Glutamatergic neuron (in vitro differentiated cells): ENCODE measurements at regions not wholly inside any gene's neighbourhood (a gene's known extent, or its start where the extent isn't known, plus 50 kb on each side); places are given as distances from the start of the nearest gene placed in this dataset.

Experiments used
- DNase-seq: peaks from one replicate; pipeline ENCODE4 v3.0.0; 2022
- H3K27ac Mint-ChIP-seq: one replicate; pipeline ENCODE4 v1.8.0; 2020; ENCODE audit warnings: mild to moderate bottlenecking, mixed read lengths, inconsistent platforms; ENCODE audit not compliant: unreplicated experiment
- H3K27me3 Mint-ChIP-seq: one replicate; pipeline ENCODE4 v1.8.0; 2020; ENCODE audit warnings: mild to moderate bottlenecking, moderate library complexity, mixed read lengths, inconsistent platforms; ENCODE audit not compliant: unreplicated experiment
- H3K36me3 Mint-ChIP-seq: one replicate; pipeline ENCODE4 v1.8.0; 2020; ENCODE audit warnings: mild to moderate bottlenecking, mixed read lengths, inconsistent platforms; ENCODE audit not compliant: unreplicated experiment
- H3K4me1 Mint-ChIP-seq: one replicate; pipeline ENCODE4 v1.8.0; 2020; ENCODE audit warnings: mild to moderate bottlenecking, low read depth, mixed read lengths, inconsistent platforms; ENCODE audit not compliant: unreplicated experiment
- H3K4me3 Mint-ChIP-seq: one replicate; pipeline ENCODE4 v1.8.0; 2020; ENCODE audit warnings: mild to moderate bottlenecking, mixed read lengths, inconsistent platforms; ENCODE audit not compliant: unreplicated experiment
- H3K9me3 Mint-ChIP-seq: one replicate; pipeline ENCODE4 v1.8.0; 2020; ENCODE audit warnings: mild to moderate bottlenecking, moderate library complexity, mixed read lengths, inconsistent platforms; ENCODE audit not compliant: unreplicated experiment
- CTCF ChIP-seq: fragments of 200-600 bp; sonication (generic); IDR thresholded peaks from one replicate; pipeline ENCODE4 v1.5.0; 2021; ENCODE audit not compliant: partially characterized antibody, unreplicated experiment

- TF ChIP-seq CTCF, result no peak
- Mint-ChIP-seq H3K27ac (no peak overlapping the region), H3K4me1 (no peaks in the 10 kb centered on the region), H3K36me3 (peaks cover 9% of the 10 kb centered on the region), H3K9me3 (no peaks in the 10 kb centered on the region), H3K4me3 (no peak overlapping the region), H3K27me3 (no peaks in the 10 kb centered on the region)
- no peak for DNase-seq
Observed at GRCh38 chr1:198809247-198809646, 170.4 kb downstream of the PTPRC start.

- Mint-ChIP-seq H3K9me3 (no peaks in the 10 kb centered on the region), H3K4me1 (no peaks in the 10 kb centered on the region), H3K36me3 (peaks cover 9% of the 10 kb centered on the region), H3K27me3 (no peaks in the 10 kb centered on the region), H3K4me3 (no peak overlapping the region), H3K27ac (no peak overlapping the region)
- no peak for TF ChIP-seq CTCF
- DNase-seq, result no peak
Observed at GRCh38 chr1:198811449-198811848, 172.6 kb downstream of the PTPRC start.

- no peaks in the 10 kb centered on the region for H3K27me3 Mint-ChIP-seq
- H3K36me3 Mint-ChIP-seq, result no peaks in the 10 kb centered on the region
- no peaks in the 10 kb centered on the region for H3K9me3 Mint-ChIP-seq
- H3K27ac Mint-ChIP-seq, result no peak overlapping the region
- DNase-seq, result no peak
- no peak overlapping the region for H3K4me3 Mint-ChIP-seq
- no peak for TF ChIP-seq CTCF
- H3K4me1 Mint-ChIP-seq, result no peaks in the 10 kb centered on the region
Observed at GRCh38 chr1:198823626-198824025, 184.8 kb downstream of the PTPRC start.

- no peak for TF ChIP-seq CTCF
- Mint-ChIP-seq H3K36me3 (no peaks in the 10 kb centered on the region), H3K27me3 (peaks cover 2% of the 10 kb centered on the region), H3K9me3 (no peaks in the 10 kb centered on the region), H3K27ac (no peak overlapping the region), H3K4me1 (no peaks in the 10 kb centered on the region), H3K4me3 (no peak overlapping the region)
- DNase-seq, result no peak
Observed at GRCh38 chr1:198825254-198825653, 186.4 kb downstream of the PTPRC start.

- Mint-ChIP-seq H3K27me3 (peaks cover 4% of the 10 kb centered on the region), H3K4me1 (no peaks in the 10 kb centered on the region), H3K4me3 (no peak overlapping the region), H3K27ac (no peak overlapping the region), H3K9me3 (no peaks in the 10 kb centered on the region), H3K36me3 (no peaks in the 10 kb centered on the region)
- TF ChIP-seq CTCF, result no peak
- DNase-seq, result no peak
Observed at GRCh38 chr1:198829356-198829755, 190.5 kb downstream of the PTPRC start.
